ENCODE measurements at regions not wholly inside any gene's neighbourhood (a gene's known extent, or its start where the extent isn't known, plus 50 kb on each side); places are given as distances from the start of the nearest gene placed in this dataset.
"Not testable (repeated sequence)": the region's sequence is repeated elsewhere in the genome, so short reads cannot be mapped to it uniquely, and the experiment has no call there.

DNA sequence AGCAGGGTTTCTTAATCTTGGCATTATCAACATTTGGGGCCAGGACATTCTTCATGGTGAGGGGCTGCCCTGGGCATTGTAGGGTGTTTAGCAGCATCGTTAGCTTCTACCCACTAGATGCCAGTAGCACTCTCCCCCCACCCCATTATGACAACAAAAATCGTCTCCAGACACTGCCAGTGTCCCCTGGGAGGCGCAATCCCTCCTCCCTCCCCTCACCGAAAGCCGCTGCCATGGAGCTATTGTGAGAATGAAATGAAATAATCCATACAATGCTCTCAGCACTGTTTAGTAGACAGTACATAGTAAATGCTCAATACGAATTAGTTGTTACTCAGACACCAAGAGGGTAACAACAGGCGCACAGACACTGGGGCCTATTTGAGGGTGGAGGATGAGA, 502.9 kb downstream of the NPIPA7 start:
- DNase-seq (ENCODE audit: low read depth) = no peak

DNA sequence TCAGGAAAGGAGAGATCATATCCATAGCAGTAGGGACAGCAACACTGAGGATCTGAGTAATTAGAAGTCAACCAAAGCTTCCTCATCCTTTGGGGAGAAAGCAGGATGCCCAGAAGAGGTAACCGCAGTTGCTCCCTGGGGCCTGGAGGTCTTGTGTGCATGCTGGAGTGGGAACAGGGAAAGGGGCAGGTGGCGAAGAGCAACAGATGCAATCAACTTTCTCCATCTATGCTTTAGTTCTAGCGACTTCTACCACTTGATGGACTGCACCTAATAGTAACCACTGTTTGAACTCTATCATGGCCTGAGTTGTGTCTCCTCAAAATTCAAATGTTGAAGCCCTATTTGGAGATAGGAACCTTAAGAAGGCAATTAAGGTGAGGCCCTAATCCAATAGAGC, 503.8 kb downstream of the NPIPA7 start:
- DNase-seq (ENCODE audit: low read depth) = no peak

DNA sequence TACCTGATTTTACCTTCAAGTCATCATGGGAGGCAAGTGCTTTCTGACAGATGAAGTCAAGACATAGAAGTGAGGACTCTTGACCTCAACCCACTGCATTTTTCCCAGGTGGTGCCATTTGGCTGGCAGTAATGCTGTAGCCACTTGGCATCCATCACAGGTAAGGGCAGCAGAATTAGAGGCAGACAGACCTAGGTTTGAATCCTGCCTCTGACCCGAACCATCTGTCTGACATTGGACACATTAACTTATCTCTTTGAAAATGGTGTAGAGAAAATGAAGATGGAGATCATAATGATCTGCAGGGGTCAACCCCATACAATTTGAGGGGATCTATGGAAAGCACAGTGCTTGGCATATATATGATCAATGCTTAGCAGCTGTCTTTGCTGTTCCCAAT, 505.5 kb downstream of the NPIPA7 start:
- no peak for DNase-seq (ENCODE audit: low read depth)

DNA sequence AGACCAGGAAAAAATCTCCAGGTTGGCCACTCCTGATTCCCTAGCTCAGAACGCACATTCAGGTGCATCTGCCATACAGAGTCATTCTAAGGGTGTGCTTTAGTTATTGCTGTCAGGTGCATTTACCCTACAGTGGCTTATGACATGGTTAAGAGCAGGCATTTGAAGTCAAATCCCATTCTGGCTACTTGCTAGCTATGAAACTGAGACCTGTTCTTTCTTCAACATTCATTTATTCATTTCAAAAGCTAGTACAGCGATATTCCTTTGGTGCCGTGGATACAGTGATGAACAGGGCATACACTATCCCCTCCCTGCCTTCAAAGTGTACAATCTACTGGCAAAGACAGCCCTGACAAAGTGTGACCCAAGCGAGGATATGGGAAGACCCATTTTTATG, 508.3 kb downstream of the NPIPA7 start:
- no peak for DNase-seq (ENCODE audit: low read depth)

DNA sequence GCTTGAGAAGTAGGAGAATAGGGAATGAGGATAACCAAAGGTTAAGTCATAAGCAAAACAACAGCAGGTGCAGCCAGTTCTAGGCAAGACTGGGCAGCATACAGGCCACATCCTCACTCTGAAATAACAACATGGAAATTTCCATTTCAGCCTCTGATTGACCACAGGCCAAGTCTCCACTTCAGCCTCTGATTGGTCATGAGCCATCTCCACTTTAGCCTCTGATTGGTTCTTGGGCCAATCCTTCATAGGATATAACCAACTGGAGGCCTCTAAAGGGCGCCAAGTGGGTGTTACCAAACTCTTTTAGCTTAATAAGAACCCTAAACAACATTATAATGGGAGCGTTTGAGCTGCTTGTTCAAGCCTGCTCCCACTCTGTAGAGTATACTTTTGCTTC, 512.0 kb downstream of the NPIPA7 start:
- DNase-seq (ENCODE audit: low read depth) = no peak

DNA sequence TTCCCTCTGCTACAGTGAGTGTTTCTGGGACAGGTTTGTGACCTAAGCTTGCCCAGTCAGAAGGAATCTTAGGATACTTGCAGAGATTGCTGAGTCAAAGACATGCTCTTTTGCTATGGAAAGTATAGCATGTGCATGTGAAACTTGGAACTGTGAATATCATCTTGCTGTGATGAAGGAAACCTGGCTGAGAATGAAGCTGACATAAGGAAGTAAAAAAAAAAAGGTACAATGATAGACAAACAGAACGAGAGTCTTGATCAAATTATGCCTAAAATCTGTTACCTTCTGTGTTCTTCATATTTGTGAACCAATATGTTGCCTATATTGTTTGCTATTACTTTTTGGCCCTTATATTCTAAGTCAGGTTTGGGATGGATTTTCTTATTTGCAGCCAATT, 525.7 kb downstream of the NPIPA7 start:
- DNase-seq (ENCODE audit: low read depth) = no peak

DNA sequence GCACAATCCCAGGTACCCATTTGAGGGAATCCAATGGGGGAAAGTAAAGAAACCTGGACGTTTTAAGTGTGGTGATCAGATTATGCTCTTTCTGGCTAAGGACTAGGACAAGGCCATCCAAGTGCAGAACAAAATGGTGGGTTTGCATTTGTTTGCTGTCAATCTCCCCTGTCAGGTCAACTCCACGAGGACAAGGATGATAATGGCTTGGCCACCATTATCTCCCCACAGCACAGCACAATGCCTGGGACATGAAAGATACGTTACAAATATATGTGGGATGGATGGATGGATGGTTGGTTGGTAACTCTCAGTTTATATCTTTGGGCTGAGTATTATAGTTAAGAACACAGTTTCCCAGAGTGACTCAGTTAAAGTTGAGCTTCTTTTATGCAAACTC, 526.9 kb downstream of the NPIPA7 start:
- no peak for DNase-seq (ENCODE audit: low read depth)

DNA sequence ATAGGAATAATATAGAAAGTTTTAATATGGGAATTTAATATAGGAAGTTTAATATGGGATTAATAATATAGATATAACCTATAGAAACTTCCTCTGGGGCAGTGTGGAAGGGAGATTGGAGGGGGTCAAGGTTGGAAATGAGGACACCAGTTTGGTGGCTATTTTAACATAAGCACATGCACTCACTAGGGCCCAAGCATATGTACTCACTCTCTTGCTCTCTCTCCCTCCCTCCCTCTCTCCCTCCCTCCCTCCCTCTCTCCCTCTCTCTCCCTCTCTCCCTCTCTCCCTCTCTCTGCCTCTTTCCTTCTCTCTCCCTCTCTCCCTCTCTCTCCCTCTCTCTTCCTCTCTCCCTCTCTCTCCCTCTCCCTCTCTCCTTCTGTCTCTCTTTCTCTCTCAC, 528.1 kb downstream of the NPIPA7 start:
- no peak for DNase-seq (ENCODE audit: low read depth)

DNA sequence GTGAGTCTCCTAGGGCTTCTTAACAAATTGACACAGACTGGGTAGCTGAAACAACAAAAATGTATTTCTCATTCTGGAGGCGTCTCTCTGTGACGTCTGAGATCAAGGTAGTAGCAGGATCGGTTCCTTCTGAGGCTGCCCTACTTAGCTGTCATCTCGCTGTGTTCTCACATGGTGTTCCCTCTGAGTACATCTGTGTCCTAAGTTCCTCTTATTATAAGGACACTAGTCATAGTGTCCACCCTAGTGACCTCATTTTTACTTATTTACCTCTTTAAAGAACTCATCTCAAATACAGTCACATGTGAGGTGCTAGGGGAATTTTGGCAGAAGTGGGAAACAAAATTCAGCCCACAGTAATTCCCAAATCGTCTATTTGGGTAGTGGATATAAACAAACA, 529.1 kb downstream of the NPIPA7 start:
- no peak for DNase-seq (ENCODE audit: low read depth)

DNA sequence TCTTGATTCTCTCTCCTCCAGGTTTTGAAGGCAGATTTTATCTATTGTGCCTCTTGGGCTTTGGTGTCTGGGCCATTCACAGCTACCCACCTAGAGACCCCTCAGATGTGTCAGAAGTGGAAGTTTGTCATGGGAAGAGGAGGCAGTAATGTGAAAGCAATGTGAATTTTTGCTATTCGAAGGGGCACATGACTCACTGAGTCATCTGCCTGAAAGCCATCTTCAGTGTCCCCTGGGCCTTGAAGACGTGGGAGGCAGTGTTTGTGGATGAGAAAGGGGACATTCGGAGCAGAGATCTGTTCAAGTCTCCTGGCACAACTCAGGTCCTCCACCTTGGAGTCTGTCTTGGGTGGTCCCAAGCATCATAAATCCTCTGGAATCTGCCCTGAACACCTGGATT, 530.2 kb downstream of the NPIPA7 start:
- DNase-seq (ENCODE audit: low read depth) = no peak

DNA sequence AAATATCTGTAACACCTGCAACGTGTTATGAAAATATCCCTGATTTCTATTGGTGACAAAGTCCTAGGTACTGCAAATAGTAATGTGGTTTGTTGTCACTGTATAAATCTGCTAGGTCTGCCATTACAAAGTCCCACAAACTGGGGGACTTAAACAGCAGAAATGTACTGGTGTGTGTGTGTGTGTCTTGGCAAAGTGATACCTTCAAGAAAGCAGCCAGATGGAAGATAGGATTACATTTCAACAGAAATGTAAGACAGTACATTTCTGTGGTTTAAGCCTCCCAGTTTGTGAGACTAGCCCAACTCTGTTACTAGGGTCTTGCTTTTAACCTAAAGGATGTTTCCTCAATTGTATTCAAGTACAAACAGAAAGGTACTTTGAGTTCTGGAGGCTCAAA, 531.7 kb downstream of the NPIPA7 start:
- DNase-seq (ENCODE audit: low read depth) = no peak

DNA sequence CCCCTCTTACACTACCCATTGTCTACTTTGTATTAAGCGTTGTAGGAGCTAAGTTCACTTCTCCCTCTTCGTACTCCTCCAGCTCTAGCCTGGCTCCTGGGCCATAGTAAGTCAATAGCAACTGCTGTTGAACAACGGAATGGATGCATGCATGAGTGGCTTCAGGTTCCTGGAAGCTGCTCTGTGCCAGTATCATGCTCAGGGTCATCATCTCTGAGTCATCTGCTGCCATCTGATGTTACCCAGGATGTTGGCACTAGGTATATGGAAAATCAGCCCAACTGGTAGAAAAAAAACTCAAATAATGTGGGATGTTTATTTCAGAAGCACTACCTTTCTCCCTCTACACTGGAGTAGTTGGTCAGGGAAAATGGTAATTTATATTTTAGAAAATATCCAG, 536.8 kb downstream of the NPIPA7 start:
- DNase-seq (ENCODE audit: low read depth) = no peak

DNA sequence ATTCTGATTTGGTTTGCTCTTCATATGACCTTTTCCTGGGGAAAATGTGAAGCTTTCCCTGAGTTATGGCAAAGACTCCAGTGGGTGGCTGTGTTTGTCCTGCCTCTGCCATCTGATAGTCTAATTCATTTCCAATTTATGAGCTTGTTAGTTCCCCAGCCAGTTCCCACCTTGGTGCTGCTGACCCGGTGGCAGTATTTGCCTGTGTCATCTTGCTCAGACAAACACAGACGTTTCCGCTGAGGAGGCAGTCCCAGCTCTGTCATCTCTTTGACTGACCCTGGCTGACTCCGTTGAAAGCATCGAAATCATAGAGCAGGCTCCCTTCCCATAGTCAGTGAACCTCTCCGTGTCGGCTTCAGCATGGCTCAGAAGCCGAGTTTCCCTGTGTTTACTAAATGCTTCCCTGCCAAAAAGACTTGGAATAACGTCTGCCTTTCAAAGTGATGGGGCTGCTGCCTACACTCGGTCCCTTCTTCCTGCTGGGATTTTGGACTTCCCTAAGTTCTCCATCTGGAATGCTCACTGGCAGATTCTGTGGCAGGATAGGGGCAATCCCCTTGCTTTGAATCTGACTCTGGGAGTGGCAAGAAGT, 538.3 kb downstream of the NPIPA7 start:
- DNase-seq (ENCODE audit: low read depth) = no peak

DNA sequence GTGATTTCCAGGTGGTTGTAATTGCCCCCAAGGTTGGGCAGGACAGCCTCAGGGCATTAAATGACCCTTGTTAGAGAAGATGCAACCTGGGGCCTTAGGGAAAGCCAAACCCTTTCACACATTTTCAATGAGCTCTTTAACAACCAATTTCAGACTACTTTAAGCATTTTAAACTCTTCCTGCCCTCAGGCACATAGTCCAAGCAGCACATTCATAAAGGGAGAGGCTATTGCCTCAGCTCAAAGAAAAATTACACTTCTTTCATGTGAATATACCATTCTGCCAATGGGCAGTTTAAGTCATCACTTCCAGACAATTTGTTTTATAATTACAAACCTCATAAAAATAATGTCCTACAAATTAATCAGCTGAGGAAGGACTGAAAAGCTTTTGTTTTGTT, 544.5 kb downstream of the NPIPA7 start:
- DNase-seq (ENCODE audit: low read depth) = no peak

DNA sequence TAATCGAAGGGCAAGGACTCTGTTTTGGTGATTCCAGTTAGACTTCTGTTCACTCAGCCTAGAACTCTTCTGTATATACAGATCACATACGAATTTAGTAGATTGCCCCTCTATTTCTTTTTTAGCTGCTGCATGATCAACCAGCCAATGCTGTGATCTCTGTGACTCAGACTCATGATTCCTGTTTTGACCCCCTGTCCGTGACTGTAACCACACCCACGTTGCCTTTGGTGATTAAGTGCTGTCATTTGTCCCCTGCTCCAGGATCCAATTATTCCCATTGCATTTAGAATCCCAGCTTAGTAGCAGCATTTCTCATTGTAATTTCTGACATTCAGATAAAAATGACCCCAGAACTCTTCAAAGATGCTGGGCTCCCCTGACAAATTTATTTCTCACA, 545.7 kb downstream of the NPIPA7 start:
- no peak for DNase-seq (ENCODE audit: low read depth)

DNA sequence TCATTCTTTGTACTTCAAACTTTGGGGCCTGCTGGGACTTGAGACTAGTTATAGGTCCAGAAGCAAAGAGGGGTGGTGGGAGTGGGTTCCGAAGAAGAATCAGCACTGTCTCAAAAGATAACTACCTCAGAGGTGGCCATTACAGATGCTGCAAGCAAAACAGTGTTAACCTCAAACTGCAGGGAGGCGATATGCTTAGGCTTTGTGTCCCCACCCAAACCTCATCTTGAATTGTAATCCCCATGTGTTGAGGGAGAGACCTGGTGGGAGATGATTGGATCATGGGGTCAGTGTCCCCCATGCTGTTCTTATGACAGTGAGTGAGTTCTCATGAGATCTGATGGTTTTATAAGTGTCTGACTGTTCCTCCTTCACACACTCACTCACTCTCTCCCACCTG, 545.3 kb downstream of the XYLT1 start:
- no peak for DNase-seq (ENCODE audit: low read depth)

DNA sequence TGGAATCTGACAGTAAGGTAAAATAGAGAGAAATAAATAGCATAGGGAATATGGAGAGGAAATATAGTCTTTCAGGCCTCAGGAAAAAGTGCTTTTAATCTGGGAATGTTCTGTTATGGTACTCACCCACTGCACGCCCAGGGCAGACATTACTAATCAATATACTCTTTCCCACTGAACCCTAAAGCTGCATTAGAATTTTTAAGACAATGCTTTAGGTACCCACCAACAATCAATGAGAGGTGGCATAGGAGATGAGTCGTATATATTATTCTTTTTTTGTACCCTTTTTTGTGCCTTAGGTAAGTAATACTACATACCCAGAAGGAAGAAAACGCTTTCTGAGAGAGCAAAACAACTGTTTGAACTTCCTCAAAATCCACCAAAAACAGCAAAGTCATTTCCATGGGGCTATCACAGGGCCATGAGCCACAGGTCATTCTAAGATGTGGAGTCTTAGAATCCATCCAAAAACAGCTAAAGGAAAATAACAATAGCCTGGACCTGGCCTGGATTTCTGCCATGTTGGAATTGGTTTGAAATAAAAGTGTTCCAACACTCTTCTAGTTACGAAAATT, 542.1 kb downstream of the XYLT1 start:
- DNase-seq (ENCODE audit: low read depth) = no peak

DNA sequence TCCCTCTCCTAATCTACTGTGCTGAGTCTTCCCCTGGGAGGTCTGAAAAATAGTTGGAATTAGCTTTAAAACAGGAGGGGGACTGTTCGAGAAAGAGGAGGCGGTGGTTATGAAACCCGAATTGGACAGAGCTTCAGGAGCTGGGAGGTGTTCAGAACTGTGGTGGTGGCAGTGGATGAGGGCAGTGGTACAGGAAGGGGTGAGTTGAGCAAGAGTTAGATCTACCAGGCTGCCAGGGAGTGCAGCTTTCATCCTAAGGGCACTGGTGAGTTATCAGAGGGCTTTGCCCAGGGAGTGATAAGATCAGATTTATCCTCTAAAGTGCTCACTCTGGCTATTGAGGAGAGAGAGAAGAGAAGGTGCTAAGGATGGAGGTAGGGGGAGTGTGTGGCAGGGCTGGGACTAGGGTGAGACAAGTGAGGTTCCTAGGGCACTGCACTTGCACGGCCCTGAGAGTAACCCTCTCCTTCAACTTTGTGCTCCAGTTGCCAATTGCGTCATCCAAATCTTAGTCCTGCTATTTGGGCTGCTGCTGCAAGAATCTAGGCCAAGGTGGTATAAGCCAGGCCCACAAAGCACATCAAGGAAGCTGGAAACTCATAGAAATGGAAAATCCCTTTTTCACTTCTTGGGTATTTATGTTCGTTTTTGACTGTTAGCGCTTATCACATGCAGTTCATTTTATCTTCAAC, 540.3 kb downstream of the XYLT1 start:
- DNase-seq (ENCODE audit: low read depth) = no peak

DNA sequence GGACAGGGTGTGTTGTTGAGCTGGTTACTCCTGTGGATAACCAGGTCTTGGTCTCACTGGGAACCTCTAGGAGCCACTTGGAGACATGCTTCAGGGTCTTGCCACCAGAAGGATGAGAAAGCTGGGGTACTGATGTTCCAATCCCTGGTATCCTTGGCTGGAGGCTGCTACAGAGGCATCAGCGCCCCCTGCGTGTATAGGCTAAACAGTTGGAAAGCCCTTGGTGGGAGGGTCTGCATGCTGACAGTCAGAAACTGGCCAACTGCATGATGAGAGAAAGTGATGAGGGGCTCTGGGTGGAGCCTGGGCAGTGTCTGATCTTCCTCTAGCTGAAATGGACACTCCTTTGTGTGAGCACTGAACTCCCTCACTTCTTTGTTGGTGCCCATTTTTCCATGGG, 536.9 kb downstream of the XYLT1 start:
- no peak for DNase-seq (ENCODE audit: low read depth)

DNA sequence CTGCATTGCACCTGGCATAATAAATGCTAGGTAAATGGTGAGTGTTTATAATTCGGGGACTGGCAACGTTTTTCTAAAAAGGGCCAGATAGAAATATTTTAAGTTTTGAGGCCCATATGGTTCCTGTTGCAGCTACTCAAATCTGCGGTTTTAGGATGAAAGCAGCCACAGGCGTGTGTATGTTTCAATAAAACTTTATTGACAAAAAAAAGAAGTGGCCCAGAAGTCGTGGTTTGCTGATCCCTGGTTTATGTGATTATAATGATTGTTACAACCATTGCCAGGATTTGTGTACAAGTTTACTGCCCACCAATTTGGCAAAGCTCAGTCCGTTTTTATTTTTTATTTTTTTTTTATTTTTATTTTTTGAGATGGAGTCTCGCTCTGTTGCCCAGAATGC, 536.1 kb downstream of the XYLT1 start:
- DNase-seq (ENCODE audit: low read depth) = no peak

DNA sequence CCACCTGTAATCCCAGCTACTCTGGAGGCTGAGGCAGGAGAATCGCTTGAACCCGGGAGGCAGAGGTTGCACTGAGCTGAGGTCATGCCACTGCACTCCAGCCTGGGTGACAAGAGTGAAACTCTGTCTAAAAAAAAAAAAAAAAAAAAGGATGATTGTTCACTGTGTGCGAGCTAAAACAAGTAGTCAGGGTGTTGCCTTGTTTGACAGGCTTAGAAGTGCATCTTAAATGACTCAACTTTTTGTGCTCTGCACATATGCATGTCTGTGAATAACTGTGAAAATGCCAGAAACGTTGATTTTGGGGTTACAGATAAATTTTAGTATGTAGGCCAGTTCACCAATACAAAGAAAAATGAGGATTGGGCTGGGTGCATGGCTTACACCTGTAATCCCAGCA, 534.9 kb downstream of the XYLT1 start:
- not testable (repeated sequence) for DNase-seq (ENCODE audit: low read depth)

DNA sequence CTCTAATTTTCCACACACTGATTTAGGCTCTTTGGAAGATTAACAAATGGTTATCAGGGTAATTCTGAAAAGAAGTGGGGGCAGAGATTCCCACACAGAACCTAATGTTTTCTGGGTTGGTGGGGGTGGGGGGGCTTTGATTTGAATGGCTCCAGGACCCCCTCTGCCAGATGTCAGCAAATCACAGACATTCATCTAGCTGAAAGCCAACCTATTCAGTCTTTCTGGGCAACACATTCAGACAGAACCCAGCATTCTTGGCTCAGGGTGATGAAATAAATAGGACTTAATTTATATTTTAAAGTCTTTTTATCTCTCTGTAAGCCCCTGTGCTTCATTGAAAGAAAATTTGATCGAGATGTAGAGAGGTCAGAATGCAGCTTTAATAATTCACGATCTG, 533.2 kb downstream of the XYLT1 start:
- no peak for DNase-seq (ENCODE audit: low read depth)

DNA sequence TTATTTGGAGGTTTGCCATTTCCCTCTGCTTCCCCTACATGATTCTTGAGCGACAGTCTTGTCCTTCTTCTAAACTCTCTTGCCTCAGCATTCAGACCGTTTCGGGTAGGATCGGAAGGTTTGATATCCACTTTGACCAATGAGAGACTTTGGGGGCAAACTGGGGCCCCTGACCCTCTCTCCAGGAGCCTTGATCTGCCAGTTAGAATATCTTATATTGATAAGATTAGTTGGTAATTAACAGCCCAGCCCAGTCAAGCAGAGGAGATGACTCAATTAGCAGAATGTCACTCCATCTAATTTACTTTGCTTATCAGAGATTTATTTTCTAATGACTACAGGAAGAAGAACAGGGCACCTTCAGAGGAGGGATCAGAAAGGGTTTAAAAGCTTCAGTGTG, 532.8 kb downstream of the XYLT1 start:
- no peak for DNase-seq (ENCODE audit: low read depth)

DNA sequence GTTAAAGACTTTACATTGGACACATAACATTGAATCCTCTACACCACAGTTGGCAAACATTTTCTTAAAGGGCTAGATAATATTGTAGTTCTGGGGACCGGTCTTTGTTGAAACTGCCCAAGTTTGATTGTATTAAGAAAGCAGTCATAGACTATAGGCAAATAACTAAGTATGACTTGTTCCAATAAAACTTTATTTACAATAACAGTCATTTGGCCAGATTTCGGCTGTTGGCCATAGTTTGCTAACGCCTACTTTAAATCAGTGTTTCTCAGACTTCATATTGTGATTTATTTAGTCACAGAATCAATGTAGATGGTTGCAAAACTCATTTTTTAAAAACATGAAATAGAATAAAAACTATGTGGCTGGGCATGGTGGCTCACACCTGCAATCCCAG, 531.8 kb downstream of the XYLT1 start:
- DNase-seq (ENCODE audit: low read depth) = no peak
